Right lobe of liver (tissue), 4 donors: ENCODE measurements at regions not wholly inside any gene's neighbourhood (a gene's known extent, or its start where the extent isn't known, plus 50 kb on each side); places are given as distances from the start of the nearest gene placed in this dataset.

Experiments used
- POLR2A ChIP-seq: fragments of 450-650 bp; IDR thresholded peaks from one replicate; pipeline ENCODE4 v1.6.1; 2017; ENCODE audit warnings: antibody characterized with exemption, mild to moderate bottlenecking
- TF ChIP-seq, protein P1 (sequence below), 4 donors: fragments of 200-600 bp in 3 of 4; fragments of 450-650 bp in 1 of 4; IDR thresholded peaks; one replicate each; pipeline versions ENCODE4 v1.5.1 to v1.8.0; 2016 to 2022; ENCODE audit warnings: antibody characterized with exemption in 4 of 4, mild to moderate bottlenecking in 2 of 4
- donor health status: DM: no; HTN: no; CAD: no.
- donor health status: DM: no; HTN: no; CAD: no.
- donor health status: DM: no; HTN: yes; CAD: no.

DNA sequence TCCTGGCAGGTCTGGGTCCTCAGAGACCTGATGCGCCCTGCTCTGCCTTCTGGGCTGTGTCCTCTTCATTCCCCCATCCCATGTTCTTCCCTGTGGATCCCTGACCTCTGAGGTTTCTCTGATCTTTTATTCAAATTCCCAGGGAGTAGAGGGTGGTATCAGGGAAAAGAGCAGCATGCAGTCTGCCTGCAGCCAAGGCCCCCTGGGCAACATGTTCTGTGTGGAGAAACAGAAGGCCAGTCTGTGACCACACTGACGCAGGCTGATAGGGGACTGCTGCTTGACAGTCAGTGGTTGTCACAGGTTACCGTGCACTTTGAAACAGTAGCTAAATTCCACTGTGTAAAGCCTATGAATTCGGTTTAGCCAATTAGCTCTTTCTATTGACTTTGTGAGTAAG lies 156.6 kb upstream of the IRX2 start:
- no peak for TF ChIP-seq POLR2A
- TF ChIP-seq, protein P1, sequence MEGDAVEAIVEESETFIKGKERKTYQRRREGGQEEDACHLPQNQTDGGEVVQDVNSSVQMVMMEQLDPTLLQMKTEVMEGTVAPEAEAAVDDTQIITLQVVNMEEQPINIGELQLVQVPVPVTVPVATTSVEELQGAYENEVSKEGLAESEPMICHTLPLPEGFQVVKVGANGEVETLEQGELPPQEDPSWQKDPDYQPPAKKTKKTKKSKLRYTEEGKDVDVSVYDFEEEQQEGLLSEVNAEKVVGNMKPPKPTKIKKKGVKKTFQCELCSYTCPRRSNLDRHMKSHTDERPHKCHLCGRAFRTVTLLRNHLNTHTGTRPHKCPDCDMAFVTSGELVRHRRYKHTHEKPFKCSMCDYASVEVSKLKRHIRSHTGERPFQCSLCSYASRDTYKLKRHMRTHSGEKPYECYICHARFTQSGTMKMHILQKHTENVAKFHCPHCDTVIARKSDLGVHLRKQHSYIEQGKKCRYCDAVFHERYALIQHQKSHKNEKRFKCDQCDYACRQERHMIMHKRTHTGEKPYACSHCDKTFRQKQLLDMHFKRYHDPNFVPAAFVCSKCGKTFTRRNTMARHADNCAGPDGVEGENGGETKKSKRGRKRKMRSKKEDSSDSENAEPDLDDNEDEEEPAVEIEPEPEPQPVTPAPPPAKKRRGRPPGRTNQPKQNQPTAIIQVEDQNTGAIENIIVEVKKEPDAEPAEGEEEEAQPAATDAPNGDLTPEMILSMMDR (IDR thresholded peaks at IDR 0.05): no peak
